Right atrium auricular region (tissue), 2 donors: ENCODE measurements at regions not wholly inside any gene's neighbourhood (a gene's known extent, or its start where the extent isn't known, plus 50 kb on each side); places are given as distances from the start of the nearest gene placed in this dataset.

Experiments used
- DNase-seq: peaks from one replicate; pipeline ENCODE4 v3.0.0-alpha.2; 2019; ENCODE audit warnings: low spot score
- H3K27ac ChIP-seq, 2 donors: fragments of 200-600 bp; sonication (generic); 1 replicate in 1 of 2; 2 replicates in 1 of 2; pipeline ENCODE4 v1.5.1; 2016 to 2019
- H3K27me3 ChIP-seq, 2 donors: fragments of 200-600 bp; sonication (generic); one replicate each; pipeline versions ENCODE4 v1.5.1 to v1.6.0; 2017 to 2019
- H3K36me3 ChIP-seq: fragments of 200-600 bp; sonication (generic); one replicate; pipeline ENCODE4 v1.5.1; 2016
- H3K4me1 ChIP-seq, 2 donors: fragments of 200-600 bp; sonication (generic); one replicate each; pipeline versions ENCODE4 v1.5.1 to v1.6.0; 2017 to 2019
- H3K4me3 ChIP-seq, 2 donors: fragments of 200-600 bp; sonication (generic); 1 replicate in 1 of 2; 2 replicates in 1 of 2; pipeline ENCODE4 v1.5.1; 2017 to 2019; ENCODE audit warnings: mild to moderate bottlenecking in 1 of 2, moderate library complexity in 1 of 2
- H3K9me3 ChIP-seq, 2 donors: fragments of 200-600 bp; sonication (generic); one replicate each; pipeline ENCODE4 v1.5.1; 2019
- TF ChIP-seq, protein P1 (sequence below), 2 donors: fragments of 200-600 bp; sonication (generic); IDR thresholded peaks; one replicate each; pipeline ENCODE4 v1.5.1; 2019; ENCODE audit warnings: antibody characterized with exemption in 2 of 2

DNA sequence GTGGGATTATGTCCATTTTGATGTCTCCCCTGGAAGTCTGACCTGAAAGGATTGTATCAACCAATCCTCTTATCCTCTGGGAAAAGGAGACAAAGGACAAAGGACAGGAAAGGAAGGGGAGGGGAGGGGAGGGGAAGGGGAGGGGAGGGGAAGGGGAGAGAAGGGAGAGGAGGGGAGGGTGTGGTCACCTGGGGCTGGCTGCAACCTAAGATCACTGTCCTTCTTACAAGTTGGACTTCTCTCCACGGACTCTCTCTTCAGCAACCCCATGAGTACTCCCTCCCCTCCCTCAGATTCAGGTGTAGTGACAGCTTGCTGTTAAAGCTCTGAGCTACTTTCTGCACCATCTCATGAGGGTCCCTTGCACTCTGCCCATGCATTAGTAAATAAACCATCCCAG is 58.9 kb upstream of the KLHL31 start:
- Histone ChIP-seq H3K27ac (no peak overlapping the region), H3K27me3 (no peaks in the 10 kb centered on the region), H3K4me3 (no peak overlapping the region), H3K9me3 (no peaks in the 10 kb centered on the region), H3K36me3 (no peaks in the 10 kb centered on the region), H3K4me1 (peaks cover 0 to 6% of the 10 kb centered on the region in 2 donors)
- TF ChIP-seq, protein P1, sequence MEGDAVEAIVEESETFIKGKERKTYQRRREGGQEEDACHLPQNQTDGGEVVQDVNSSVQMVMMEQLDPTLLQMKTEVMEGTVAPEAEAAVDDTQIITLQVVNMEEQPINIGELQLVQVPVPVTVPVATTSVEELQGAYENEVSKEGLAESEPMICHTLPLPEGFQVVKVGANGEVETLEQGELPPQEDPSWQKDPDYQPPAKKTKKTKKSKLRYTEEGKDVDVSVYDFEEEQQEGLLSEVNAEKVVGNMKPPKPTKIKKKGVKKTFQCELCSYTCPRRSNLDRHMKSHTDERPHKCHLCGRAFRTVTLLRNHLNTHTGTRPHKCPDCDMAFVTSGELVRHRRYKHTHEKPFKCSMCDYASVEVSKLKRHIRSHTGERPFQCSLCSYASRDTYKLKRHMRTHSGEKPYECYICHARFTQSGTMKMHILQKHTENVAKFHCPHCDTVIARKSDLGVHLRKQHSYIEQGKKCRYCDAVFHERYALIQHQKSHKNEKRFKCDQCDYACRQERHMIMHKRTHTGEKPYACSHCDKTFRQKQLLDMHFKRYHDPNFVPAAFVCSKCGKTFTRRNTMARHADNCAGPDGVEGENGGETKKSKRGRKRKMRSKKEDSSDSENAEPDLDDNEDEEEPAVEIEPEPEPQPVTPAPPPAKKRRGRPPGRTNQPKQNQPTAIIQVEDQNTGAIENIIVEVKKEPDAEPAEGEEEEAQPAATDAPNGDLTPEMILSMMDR (IDR thresholded peaks at IDR 0.05) = no peak
- no peak for DNase-seq

DNA sequence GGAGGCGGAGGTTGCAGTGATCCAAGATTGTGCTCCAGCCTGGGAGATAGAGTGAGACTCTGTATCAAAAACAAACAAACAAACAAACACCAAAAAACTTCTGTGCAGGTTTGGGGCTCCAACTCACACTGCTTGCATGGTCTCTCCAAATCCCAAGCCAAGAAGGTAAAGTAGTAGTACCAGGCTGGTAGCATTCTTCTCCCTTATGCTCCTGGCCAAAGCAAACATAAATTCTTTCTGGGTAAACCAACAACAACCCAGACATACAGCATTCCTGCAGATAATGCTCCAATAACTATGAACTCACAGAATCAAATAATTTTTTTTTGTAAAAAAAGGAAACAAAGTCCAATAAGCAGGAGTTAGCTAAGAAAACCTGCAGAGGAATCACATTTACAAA is 57.8 kb upstream of the KLHL31 start:
- Histone ChIP-seq H3K36me3 (no peaks in the 10 kb centered on the region), H3K4me1 (peaks cover 0 to 4% of the 10 kb centered on the region in 2 donors), H3K4me3 (no peak overlapping the region), H3K9me3 (no peaks in the 10 kb centered on the region), H3K27ac (no peak overlapping the region), H3K27me3 (no peaks in the 10 kb centered on the region)
- no peak for DNase-seq
- TF ChIP-seq, protein P1 (IDR thresholded peaks at IDR 0.05) = no peak

DNA sequence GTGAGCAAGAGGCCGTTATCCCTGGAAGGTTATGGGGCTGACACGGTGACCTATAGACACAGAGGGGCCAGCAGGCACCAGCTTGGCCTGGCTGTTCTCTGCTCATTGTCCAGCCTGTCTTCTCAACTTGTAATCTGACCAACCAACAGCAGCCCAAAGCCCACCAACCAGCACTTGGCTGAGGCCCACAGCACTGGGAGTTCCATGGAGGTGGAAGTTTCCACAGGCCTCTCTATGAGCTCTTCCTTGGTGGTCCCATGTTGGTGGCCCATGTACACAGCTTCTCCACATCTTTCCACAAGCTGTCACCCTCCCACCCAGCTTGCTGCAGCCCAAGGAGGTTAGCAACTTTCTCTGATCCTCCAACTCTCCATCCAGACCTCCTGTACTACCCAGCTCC is 56.2 kb upstream of the KLHL31 start:
- TF ChIP-seq, protein P1 (IDR thresholded peaks at IDR 0.05) = no peak
- Histone ChIP-seq H3K4me1 (peaks cover 0 to 3% of the 10 kb centered on the region in 2 donors), H3K36me3 (no peaks in the 10 kb centered on the region), H3K27me3 (no peaks in the 10 kb centered on the region), H3K9me3 (no peaks in the 10 kb centered on the region), H3K4me3 (no peak overlapping the region), H3K27ac (no peak overlapping the region)
- no peak for DNase-seq

DNA sequence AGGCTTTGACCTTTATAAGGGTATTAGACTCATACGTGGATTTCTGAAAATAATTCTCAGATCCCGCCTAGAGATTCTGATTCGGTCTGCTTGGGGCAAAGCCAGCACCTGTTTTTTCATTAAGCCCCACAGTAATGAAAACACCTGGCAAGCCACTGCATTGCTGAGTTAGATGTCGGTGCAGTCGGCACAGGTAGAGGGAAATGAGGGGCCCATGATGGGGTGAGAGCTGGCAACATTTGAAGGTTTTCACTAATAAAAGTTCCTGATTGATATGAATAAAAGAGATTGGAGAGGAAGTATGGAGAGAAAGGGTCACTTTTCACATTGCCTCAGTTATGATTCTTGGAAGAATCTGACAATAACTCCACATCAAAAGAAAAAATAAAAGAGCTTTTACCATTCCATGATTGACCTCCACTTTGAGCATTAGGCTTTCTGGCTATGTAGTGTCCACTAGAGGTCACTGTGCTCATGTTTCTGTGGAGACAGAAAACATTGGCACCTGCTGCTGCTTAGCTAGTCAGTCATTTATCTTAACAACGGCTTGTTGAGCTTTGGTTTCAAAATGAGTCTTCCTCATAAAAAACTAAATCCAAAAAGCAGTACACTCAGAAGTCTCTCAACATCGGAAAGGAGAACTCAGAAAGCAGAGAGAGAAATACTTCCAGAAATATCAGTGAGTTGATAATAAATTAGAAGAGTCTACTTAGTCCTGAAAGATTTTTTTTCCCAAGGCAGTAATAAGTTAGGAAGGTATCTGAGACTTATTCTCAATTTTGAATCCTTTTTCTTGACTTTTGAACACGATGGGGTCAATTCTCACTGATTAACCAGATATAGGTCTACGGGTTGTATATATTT is 53.3 kb upstream of the KLHL31 start:
- Histone ChIP-seq H3K36me3 (no peaks in the 10 kb centered on the region), H3K4me1 (no peaks in the 10 kb centered on the region), H3K27ac (no peak overlapping the region), H3K9me3 (no peaks in the 10 kb centered on the region), H3K4me3 (no peak overlapping the region), H3K27me3 (no peaks in the 10 kb centered on the region)
- DNase-seq = no peak
- TF ChIP-seq, protein P1 (IDR thresholded peaks at IDR 0.05) = peak; percentile 37 to 89

DNA sequence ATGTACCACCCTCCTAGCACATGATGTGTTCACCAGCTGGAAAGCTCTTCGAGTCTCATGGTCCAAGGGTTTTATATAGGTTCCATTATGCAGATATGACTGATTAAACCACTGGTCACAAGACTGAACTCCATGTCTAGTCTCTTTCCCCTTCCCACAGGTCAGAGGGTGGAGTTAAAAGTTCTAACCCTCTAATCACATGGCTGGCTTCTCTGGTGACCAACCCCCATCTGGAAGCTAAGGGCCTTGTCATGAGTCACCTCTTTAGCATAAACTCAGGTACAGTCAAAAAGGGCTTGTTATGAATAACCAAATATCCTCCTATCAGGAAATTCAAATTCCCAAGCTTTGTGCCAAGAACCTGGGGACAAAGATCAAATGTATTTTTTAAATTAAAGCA is 52.0 kb upstream of the KLHL31 start:
- Histone ChIP-seq H3K4me3 (no peak overlapping the region), H3K27me3 (no peaks in the 10 kb centered on the region), H3K36me3 (no peaks in the 10 kb centered on the region), H3K9me3 (no peaks in the 10 kb centered on the region), H3K4me1 (no peaks in the 10 kb centered on the region), H3K27ac (no peak overlapping the region)
- no peak for DNase-seq
- TF ChIP-seq, protein P1 (IDR thresholded peaks at IDR 0.05) = no peak

DNA sequence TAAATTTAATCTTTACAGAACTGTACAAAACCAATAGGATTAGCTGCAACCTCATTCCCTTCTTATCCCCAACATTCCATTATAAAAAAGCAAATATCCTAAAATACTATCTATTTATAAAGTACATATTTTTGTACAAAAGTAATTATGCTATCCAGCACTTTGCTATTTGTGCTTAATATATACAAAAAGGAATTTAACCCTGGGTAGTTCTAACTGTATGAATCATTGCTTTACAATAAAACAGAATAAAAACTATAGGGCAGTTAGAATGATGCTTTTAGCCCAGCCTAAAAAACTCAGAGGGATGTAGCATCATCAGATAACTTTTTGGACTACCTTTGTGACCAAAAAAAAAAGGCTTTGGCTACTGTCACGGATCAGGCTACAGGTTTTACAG is 49.9 kb upstream of the KLHL31 start:
- Histone ChIP-seq H3K4me1 (no peaks in the 10 kb centered on the region), H3K36me3 (no peaks in the 10 kb centered on the region), H3K4me3 (no peak overlapping the region), H3K27ac (no peak overlapping the region), H3K27me3 (no peaks in the 10 kb centered on the region), H3K9me3 (no peaks in the 10 kb centered on the region)
- no peak for DNase-seq
- TF ChIP-seq, protein P1 (IDR thresholded peaks at IDR 0.05) = no peak
